KOPT-K1 (cell line): ENCODE measurements at regions not wholly inside any gene's neighbourhood (a gene's known extent, or its start where the extent isn't known, plus 50 kb on each side); places are given as distances from the start of the nearest gene placed in this dataset.

ENCODE experiments used
- H3K27ac ChIP-seq: fragments of 200-600 bp; sonication (generic); 2 replicates; pipeline ENCODE4 v1.5.1; 2016; ENCODE audit warnings: antibody characterized with exemption, mild to moderate bottlenecking, low read depth, low read length; ENCODE audit not compliant: poor library complexity, severe bottlenecking
- H3K36me3 ChIP-seq: fragments of 200-600 bp; sonication (generic); 2 replicates; pipeline ENCODE4 v1.5.1; 2017; ENCODE audit warnings: antibody characterized with exemption, mild to moderate bottlenecking, low read length, moderate library complexity; ENCODE audit not compliant: insufficient read depth
- H3K9me3 ChIP-seq: fragments of 200-600 bp; sonication (generic); 2 replicates; pipeline ENCODE4 v1.5.1; 2017; ENCODE audit warnings: antibody characterized with exemption, low read length, mild to moderate bottlenecking; ENCODE audit not compliant: insufficient read depth, poor library complexity, severe bottlenecking

- Histone ChIP-seq H3K27ac (no peak overlapping the region), H3K36me3 (no peaks in the 10 kb centered on the region), H3K9me3 (no peaks in the 10 kb centered on the region)
Measured at GRCh38 chr5:164041105-164041504, 535.7 kb downstream of the MAT2B start.

GRCh38 chr5:164048359-164048926 is 543.0 kb downstream of the MAT2B start:
- Histone ChIP-seq H3K36me3 (no peaks in the 10 kb centered on the region), H3K9me3 (no peaks in the 10 kb centered on the region), H3K27ac (no peak overlapping the region)

- H3K36me3 ChIP-seq, result no peaks in the 10 kb centered on the region
- H3K9me3 ChIP-seq, result no peaks in the 10 kb centered on the region
- no peak overlapping the region for H3K27ac ChIP-seq
Measured at GRCh38 chr5:164051745-164052144, 546.3 kb downstream of the MAT2B start.

- Histone ChIP-seq H3K36me3 (no peaks in the 10 kb centered on the region), H3K27ac (no peak overlapping the region), H3K9me3 (no peaks in the 10 kb centered on the region)
Measured at GRCh38 chr5:164052536-164053093, 547.2 kb downstream of the MAT2B start.

GRCh38 chr5:164053123-164053522 is 547.7 kb downstream of the MAT2B start:
- Histone ChIP-seq H3K36me3 (no peaks in the 10 kb centered on the region), H3K27ac (no peak overlapping the region), H3K9me3 (no peaks in the 10 kb centered on the region)

DNA sequence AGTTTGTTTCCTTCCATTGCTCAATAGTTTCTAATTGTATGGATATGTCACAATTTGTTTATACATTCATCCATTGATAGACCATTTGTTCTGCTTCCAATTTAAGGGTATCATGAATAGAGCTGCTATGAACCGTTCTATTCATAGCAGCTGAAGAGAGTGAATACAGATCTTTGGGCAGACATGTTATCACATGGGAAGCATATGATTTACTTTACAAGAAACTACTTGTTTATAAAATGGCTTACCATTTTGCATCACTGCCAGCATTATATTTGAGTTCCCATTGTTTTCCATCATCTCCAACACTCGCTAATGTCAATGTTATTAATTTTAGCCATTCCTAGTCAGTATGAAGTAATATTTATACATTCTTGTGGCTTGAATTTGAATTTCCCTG is 549.0 kb downstream of the MAT2B start:
- H3K27ac ChIP-seq, result no peak overlapping the region
- H3K9me3 ChIP-seq, result no peaks in the 10 kb centered on the region
- H3K36me3 ChIP-seq, result no peaks in the 10 kb centered on the region

- Histone ChIP-seq H3K27ac (no peak overlapping the region), H3K36me3 (no peaks in the 10 kb centered on the region), H3K9me3 (no peaks in the 10 kb centered on the region)
Measured at GRCh38 chr5:164057121-164057520, 551.7 kb downstream of the MAT2B start.

GRCh38 chr5:164058621-164059020 is 553.2 kb downstream of the MAT2B start:
- H3K9me3 ChIP-seq, result no peaks in the 10 kb centered on the region
- H3K27ac ChIP-seq, result no peak overlapping the region
- no peaks in the 10 kb centered on the region for H3K36me3 ChIP-seq

DNA sequence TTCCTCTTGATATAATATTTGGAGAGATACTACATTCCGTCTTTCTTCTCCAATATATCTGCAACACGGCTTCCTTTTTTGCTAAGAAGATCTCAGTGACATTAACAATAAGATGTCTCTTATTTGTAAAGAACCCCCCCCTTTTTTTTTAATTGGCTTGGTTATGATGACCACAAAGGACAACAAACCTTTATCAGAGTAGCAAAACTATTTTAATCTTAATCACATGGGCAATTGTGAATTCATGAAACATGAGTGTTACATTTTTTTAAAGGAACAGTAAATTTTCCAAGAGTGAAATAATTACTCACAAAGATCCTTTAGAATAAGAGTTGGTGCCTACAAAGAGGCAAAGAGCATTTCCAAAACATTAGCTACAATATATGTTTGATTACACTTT is 554.1 kb downstream of the MAT2B start:
- H3K36me3 ChIP-seq, result no peaks in the 10 kb centered on the region
- no peak overlapping the region for H3K27ac ChIP-seq
- H3K9me3 ChIP-seq, result no peaks in the 10 kb centered on the region

DNA sequence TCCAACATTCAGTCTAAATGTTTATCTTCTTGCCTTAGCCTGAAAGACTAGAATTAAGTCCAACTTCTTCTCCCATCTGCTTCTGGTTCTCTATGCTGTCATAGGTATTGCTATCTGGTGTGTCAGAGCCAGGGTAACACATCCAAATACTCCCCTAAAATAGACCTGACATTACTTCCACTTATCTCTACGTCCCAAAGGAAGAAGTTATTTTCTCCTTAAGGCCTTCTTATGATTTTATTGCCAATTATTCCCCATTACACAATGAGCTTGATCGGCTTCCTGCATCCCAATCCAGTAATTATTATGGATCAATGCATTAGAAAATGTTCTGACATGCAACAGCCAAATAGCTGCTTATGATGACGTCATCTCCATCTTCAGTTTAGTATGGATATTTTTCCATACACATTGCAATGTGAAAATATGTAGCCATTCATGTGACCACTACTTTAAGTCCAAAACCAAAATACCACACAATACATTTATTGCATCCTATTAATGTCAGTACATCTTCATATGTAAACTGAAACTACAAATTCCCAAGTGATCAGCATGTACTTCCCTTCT is 555.5 kb downstream of the MAT2B start:
- Histone ChIP-seq H3K36me3 (no peaks in the 10 kb centered on the region), H3K9me3 (no peaks in the 10 kb centered on the region), H3K27ac (no peak overlapping the region)

GRCh38 chr5:164062304-164062703 is 556.9 kb downstream of the MAT2B start:
- H3K36me3 ChIP-seq, result no peaks in the 10 kb centered on the region
- H3K9me3 ChIP-seq, result no peaks in the 10 kb centered on the region
- no peak overlapping the region for H3K27ac ChIP-seq

- H3K9me3 ChIP-seq, result no peaks in the 10 kb centered on the region
- H3K36me3 ChIP-seq, result no peaks in the 10 kb centered on the region
- no peak overlapping the region for H3K27ac ChIP-seq
Measured at GRCh38 chr5:164065266-164065665, 559.8 kb downstream of the MAT2B start.

DNA sequence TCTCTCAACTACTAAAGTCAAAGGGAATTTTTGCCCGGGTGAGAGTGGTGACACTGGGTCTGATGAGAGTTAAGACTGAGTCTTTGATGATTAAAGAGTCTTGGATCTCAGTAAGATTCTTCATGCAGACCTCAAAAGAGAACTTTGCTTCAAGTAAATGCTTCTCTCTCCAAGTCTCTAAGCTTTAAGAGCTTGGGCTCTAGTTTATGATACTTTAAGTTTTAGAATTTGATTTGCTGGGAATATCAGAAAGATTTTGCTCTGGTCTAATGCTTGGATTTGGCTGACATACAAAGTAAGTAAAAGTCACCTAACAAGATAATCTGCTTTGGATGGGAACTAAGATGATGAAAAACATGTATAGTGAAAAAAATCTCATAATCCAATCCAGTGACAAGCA is 566.3 kb downstream of the MAT2B start:
- Histone ChIP-seq H3K9me3 (no peaks in the 10 kb centered on the region), H3K36me3 (no peaks in the 10 kb centered on the region), H3K27ac (no peak overlapping the region)

DNA sequence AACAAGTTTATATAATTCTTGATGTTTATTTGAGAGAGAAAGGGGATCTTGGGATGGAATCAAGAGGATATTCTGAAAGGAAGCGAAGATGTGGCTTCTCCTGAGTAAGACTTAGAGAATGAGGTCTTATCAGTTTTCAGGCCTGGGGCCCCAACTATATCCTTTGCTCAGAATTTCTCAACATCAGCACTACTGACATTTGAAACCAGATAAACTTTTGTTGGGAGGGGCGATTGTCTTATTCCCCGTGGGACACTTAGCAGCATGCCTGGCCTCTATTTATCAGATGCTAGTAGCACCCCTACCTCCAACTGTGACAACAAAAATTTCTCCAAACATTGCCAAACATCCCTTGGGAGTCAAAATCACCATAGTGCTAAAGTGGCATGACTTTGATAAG is 567.7 kb downstream of the MAT2B start:
- Histone ChIP-seq H3K9me3 (no peaks in the 10 kb centered on the region), H3K27ac (no peak overlapping the region), H3K36me3 (no peaks in the 10 kb centered on the region)

DNA sequence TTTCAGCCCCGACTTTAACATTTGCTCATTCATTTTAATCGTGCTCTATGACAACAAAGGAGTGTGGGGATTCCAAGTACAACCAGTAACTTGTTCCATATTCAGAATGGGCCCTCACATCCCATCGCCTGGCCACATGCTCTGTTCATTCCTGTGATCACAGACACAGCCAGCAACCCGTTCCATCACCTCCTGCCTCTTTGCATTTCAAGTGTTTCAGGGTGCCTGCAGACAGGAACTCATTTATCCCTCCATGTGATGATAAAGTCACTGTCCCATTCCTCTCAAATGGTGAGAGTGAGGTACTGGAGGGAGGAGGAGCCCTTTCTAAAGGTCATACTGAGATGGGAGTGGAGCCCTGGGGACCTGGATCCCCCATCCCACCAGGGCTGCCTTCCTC is 571.1 kb downstream of the MAT2B start:
- Histone ChIP-seq H3K9me3 (no peaks in the 10 kb centered on the region), H3K27ac (no peak overlapping the region), H3K36me3 (no peaks in the 10 kb centered on the region)

DNA sequence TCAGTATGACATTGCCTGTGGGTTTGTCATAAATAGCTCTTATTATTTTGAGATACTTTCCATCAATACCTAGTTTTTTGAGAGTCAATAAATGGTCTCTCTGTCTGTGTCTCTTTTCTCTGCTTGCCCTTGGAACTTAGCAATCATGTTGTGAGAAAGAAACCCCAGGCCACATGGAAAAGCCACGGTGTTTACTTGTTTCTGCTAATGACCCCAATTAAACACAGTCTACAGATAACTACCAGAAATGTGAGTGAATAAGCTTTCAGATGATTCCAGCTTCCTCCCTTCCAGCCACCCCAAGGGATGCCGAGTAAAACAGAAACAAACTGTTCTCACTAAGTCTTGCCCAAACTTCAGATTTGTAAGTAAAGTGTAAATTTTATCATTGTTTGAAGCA is 584.9 kb downstream of the MAT2B start:
- Histone ChIP-seq H3K9me3 (no peaks in the 10 kb centered on the region), H3K27ac (no peak overlapping the region), H3K36me3 (no peaks in the 10 kb centered on the region)
